Keratinocyte (primary cell): ENCODE measurements at regions not wholly inside any gene's neighbourhood (a gene's known extent, or its start where the extent isn't known, plus 50 kb on each side); places are given as distances from the start of the nearest gene placed in this dataset.

ENCODE experiments used
- DNase-seq: peaks from one replicate; pipeline ENCODE4 v3.0.0-alpha.2; 2011; ENCODE audit warnings: low read depth, missing footprints, low spot score
- FAIRE-seq: peaks from 2 replicates; lab custom pipeline; 2011; peaks lifted over from hg19 to GRCh38; lab: Jason Lieb, UNC
- H2AFZ ChIP-seq: 2 replicates; pipeline ENCODE4 v1.6.0; 2012; ENCODE audit warnings: low read length, control low read depth, inconsistent platforms; ENCODE audit not compliant: control insufficient read depth
- H3K27ac ChIP-seq: 2 replicates; pipeline ENCODE4 v1.5.1; 2011; ENCODE audit warnings: low read length; ENCODE audit not compliant: control insufficient read depth, insufficient read depth
- H3K27me3 ChIP-seq: 3 replicates; pipeline ENCODE4 v1.6.0; 2011; ENCODE audit warnings: low read length; ENCODE audit not compliant: control insufficient read depth, insufficient read depth; ENCODE audit errors: extremely low read depth
- H3K36me3 ChIP-seq, 2 experiments: 2 replicates in 1 of 2; 3 replicates in 1 of 2; pipeline ENCODE4 v1.5.1; 2011; ENCODE audit warnings: low read length in 2 of 2, mild to moderate bottlenecking in 1 of 2; ENCODE audit not compliant: control insufficient read depth in 2 of 2, insufficient read depth in 2 of 2; ENCODE audit errors: extremely low read depth in 1 of 2
- H3K4me1 ChIP-seq: 3 replicates; pipeline ENCODE4 v1.5.1; 2011; ENCODE audit warnings: low read length; ENCODE audit not compliant: control insufficient read depth, insufficient read depth; ENCODE audit errors: extremely low read depth
- H3K4me2 ChIP-seq: 3 replicates; pipeline ENCODE4 v1.6.0; 2011; ENCODE audit warnings: low read depth, low read length; ENCODE audit not compliant: control insufficient read depth, insufficient read depth; ENCODE audit errors: extremely low read depth
- H3K4me3 ChIP-seq, 3 experiments: fragments of 200-600 bp in 1 of 3; sonication (generic) in 1 of 3; 2 replicates in 2 of 3; 3 replicates in 1 of 3; pipeline ENCODE4 v1.5.1; 2011 to 2016; ENCODE audit warnings: low read length in 3 of 3, mild to moderate bottlenecking in 3 of 3, control low read depth in 2 of 3, inconsistent platforms in 1 of 3, low read depth in 1 of 3, mixed read lengths in 1 of 3, mixed run types in 1 of 3, moderate library complexity in 1 of 3; ENCODE audit not compliant: control insufficient read depth in 2 of 3, insufficient read depth in 2 of 3; ENCODE audit errors: extremely low read depth in 1 of 3
- H3K79me2 ChIP-seq: 2 replicates; pipeline ENCODE4 v1.6.0; 2012; ENCODE audit warnings: low read length; ENCODE audit not compliant: control insufficient read depth, insufficient read depth
- H3K9ac ChIP-seq: 3 replicates; pipeline ENCODE4 v1.6.0; 2011; ENCODE audit warnings: low read length; ENCODE audit not compliant: control insufficient read depth, insufficient read depth; ENCODE audit errors: extremely low read depth
- H3K9me1 ChIP-seq: 3 replicates; pipeline ENCODE4 v1.6.0; 2011; ENCODE audit warnings: low read length; ENCODE audit not compliant: control insufficient read depth, insufficient read depth; ENCODE audit errors: extremely low read depth
- H3K9me3 ChIP-seq: 2 replicates; pipeline ENCODE4 v1.5.1; 2012; ENCODE audit warnings: low read depth, low read length; ENCODE audit not compliant: control insufficient read depth
- H4K20me1 ChIP-seq: 3 replicates; pipeline ENCODE4 v1.6.0; 2011; ENCODE audit warnings: low read length; ENCODE audit not compliant: control insufficient read depth, insufficient read depth; ENCODE audit errors: extremely low read depth
- CTCF ChIP-seq, 3 experiments: IDR thresholded peaks in 1 of 3; conservative IDR thresholded peaks in 1 of 3; optimal IDR thresholded peaks in 1 of 3; 2 replicates in 2 of 3; 3 replicates in 1 of 3; pipeline versions ENCODE3 to v1.5.1; 2011; ENCODE audit warnings: low read length in 3 of 3, mild to moderate bottlenecking in 3 of 3, moderate library complexity in 2 of 3, control low read depth in 1 of 3, inconsistent platforms in 1 of 3; ENCODE audit not compliant: insufficient read depth in 2 of 3; ENCODE audit errors: extremely low read depth in 1 of 3
- EZH2 ChIP-seq: IDR thresholded peaks from one replicate; pipeline ENCODE4 v1.6.1; 2012; ENCODE audit warnings: inconsistent platforms, mild to moderate bottlenecking, low read length, moderate library complexity
- dilution Hi-C: fragments of 300-500 bp; cut with MboI; formaldehyde crosslinking; loops from one replicate; pipeline ENCODE4 v1.7.0; 2020; ENCODE audit warnings: low sequenced_read_pairs; ENCODE audit not compliant: extremely low pct_ligation_motif_present

DNA sequence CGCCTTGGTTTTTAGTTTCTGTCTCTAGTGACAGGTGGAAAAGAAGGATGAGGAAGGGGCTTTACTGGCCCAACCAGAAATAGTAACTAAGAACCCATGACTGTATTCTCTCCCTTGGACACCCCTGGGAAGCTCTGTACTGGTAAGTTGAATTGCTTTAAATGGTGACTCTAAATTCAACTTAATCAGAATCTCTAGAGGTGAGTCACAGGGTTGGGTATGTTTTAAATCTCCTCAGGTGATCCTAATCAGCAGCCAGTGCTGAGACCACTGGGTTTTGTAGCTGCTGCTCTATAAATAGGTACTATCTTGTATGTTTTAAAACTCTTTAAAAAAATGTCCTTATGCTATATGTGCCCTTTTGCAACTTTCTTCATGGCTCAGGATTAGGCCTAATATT lies 314.0 kb upstream of the ECI2 start:
- DNase-seq = peak; percentile 5

GRCh38 chr6:4448841-4449240 lies 313.5 kb upstream of the ECI2 start:
- FAIRE-seq (no peak), DNase-seq (no peak)
- H3K4me1 ChIP-seq = peaks cover 3% of the 10 kb centered on the region
- no peak overlapping the region for H3K9ac ChIP-seq
- no peaks in the 10 kb centered on the region for H3K9me1 ChIP-seq
- H3K4me3 ChIP-seq = no peak overlapping the region
- no peak overlapping the region for H3K27ac ChIP-seq
- no peaks in the 10 kb centered on the region for H4K20me1 ChIP-seq
- dilution Hi-C loops = no loop called here
- H3K4me2 ChIP-seq = no peak overlapping the region
- TF ChIP-seq EZH2 (no peak), CTCF (optimal IDR thresholded peaks at IDR 0.05 in 1 of 3, IDR thresholded peaks at IDR 0.05 in 1 of 3, conservative IDR thresholded peaks at IDR 0.05 in 1 of 3; ENCODE audit: extremely low read depth in 1 of 3, insufficient read depth in 2 of 3, low read length in 3 of 3) (no peak)
- no peaks in the 10 kb centered on the region for H3K79me2 ChIP-seq
- no peak overlapping the region for H2AFZ ChIP-seq
- no peaks in the 10 kb centered on the region for H3K9me3 ChIP-seq
- H3K36me3 ChIP-seq = no peaks in the 10 kb centered on the region
- no peaks in the 10 kb centered on the region for H3K27me3 ChIP-seq

More for the DNA sequence above, 314.0 kb upstream of the ECI2 start:
- no peaks in the 10 kb centered on the region for H3K27me3 ChIP-seq
- FAIRE-seq = peak; percentile 68
- no peaks in the 10 kb centered on the region for H3K9me1 ChIP-seq
- TF ChIP-seq EZH2 = no peak
- no peak for TF ChIP-seq CTCF (optimal IDR thresholded peaks at IDR 0.05 in 1 of 3, IDR thresholded peaks at IDR 0.05 in 1 of 3, conservative IDR thresholded peaks at IDR 0.05 in 1 of 3; ENCODE audit: extremely low read depth in 1 of 3, insufficient read depth in 2 of 3, low read length in 3 of 3)
- no peak overlapping the region for H3K27ac ChIP-seq
- H3K4me2 ChIP-seq = no peak overlapping the region
- no peaks in the 10 kb centered on the region for H3K36me3 ChIP-seq
- no peaks in the 10 kb centered on the region for H3K9me3 ChIP-seq
- no peaks in the 10 kb centered on the region for H4K20me1 ChIP-seq
- peaks cover 3% of the 10 kb centered on the region for H3K4me1 ChIP-seq
- no peaks in the 10 kb centered on the region for H3K79me2 ChIP-seq
- H3K4me3 ChIP-seq = no peak overlapping the region
- no peak overlapping the region for H3K9ac ChIP-seq
- H2AFZ ChIP-seq = no peak overlapping the region
- dilution Hi-C loops = no loop called here
